Left kidney (tissue), 1 donor: ENCODE measurements at regions not wholly inside any gene's neighbourhood (a gene's known extent, or its start where the extent isn't known, plus 50 kb on each side); places are given as distances from the start of the nearest gene placed in this dataset.

Source experiments
- DNase-seq: peaks from one replicate; pipeline ENCODE4 v3.0.0-alpha.2; 2013

GRCh38 chr10:113292086-113292485 lies 260.8 kb upstream of the HABP2 start:
- DNase-seq: no peak

GRCh38 chr10:113292743-113293142 lies 260.1 kb upstream of the HABP2 start:
- no peak for DNase-seq

GRCh38 chr10:113293167-113293566 lies 259.7 kb upstream of the HABP2 start:
- DNase-seq: no peak

- no peak for DNase-seq
Observed at GRCh38 chr10:113294868-113295267, 258.0 kb upstream of the HABP2 start.

- DNase-seq: no peak
Observed at GRCh38 chr10:113297226-113297625, 255.6 kb upstream of the HABP2 start.

- no peak for DNase-seq
Observed at GRCh38 chr10:113298616-113299015, 254.2 kb upstream of the HABP2 start.

GRCh38 chr10:113300201-113300600 lies 252.7 kb upstream of the HABP2 start:
- no peak for DNase-seq

GRCh38 chr10:113300617-113301016 lies 252.2 kb upstream of the HABP2 start:
- DNase-seq: no peak

- no peak for DNase-seq
Observed at GRCh38 chr10:113301342-113301984, 251.4 kb upstream of the HABP2 start.

- DNase-seq: no peak
Observed at GRCh38 chr10:113302062-113302461, 250.8 kb upstream of the HABP2 start.

GRCh38 chr10:113303544-113304146 lies 249.2 kb upstream of the HABP2 start:
- DNase-seq: no peak

- DNase-seq: no peak
Observed at GRCh38 chr10:113304726-113305125, 248.1 kb upstream of the HABP2 start.

- DNase-seq: no peak
Observed at GRCh38 chr10:113305871-113306270, 247.0 kb upstream of the HABP2 start.

GRCh38 chr10:113309791-113310190 lies 243.1 kb upstream of the HABP2 start:
- no peak for DNase-seq

- DNase-seq: no peak
Observed at GRCh38 chr10:113310347-113310746, 242.5 kb upstream of the HABP2 start.

GRCh38 chr10:113313048-113313602 lies 239.7 kb upstream of the HABP2 start:
- DNase-seq: no peak

GRCh38 chr10:113313722-113314121 lies 239.1 kb upstream of the HABP2 start:
- no peak for DNase-seq

GRCh38 chr10:113316506-113316905 lies 236.3 kb upstream of the HABP2 start:
- DNase-seq: no peak

- no peak for DNase-seq
Observed at GRCh38 chr10:113317489-113317888, 235.4 kb upstream of the HABP2 start.

GRCh38 chr10:113319479-113319878 lies 233.4 kb upstream of the HABP2 start:
- no peak for DNase-seq

GRCh38 chr10:113320211-113320610 lies 232.6 kb upstream of the HABP2 start:
- DNase-seq: no peak

- DNase-seq: no peak
Observed at GRCh38 chr10:113320987-113321386, 231.9 kb upstream of the HABP2 start.

GRCh38 chr10:113322843-113323242 lies 230.0 kb upstream of the HABP2 start:
- no peak for DNase-seq

- DNase-seq: no peak
Observed at GRCh38 chr10:113323985-113324384, 228.9 kb upstream of the HABP2 start.
